Keratinocyte (primary cell): ENCODE measurements at regions not wholly inside any gene's neighbourhood (a gene's known extent, or its start where the extent isn't known, plus 50 kb on each side); places are given as distances from the start of the nearest gene placed in this dataset.

Source experiments
- DNase-seq: peaks from one replicate; pipeline ENCODE4 v3.0.0-alpha.2; 2011; ENCODE audit warnings: low read depth, missing footprints, low spot score
- FAIRE-seq: peaks from 2 replicates; lab custom pipeline; 2011; peaks lifted over from hg19 to GRCh38; lab: Jason Lieb, UNC
- H2AFZ ChIP-seq: 2 replicates; pipeline ENCODE4 v1.6.0; 2012; ENCODE audit warnings: low read length, control low read depth, inconsistent platforms; ENCODE audit not compliant: control insufficient read depth
- H3K27ac ChIP-seq: 2 replicates; pipeline ENCODE4 v1.5.1; 2011; ENCODE audit warnings: low read length; ENCODE audit not compliant: control insufficient read depth, insufficient read depth
- H3K27me3 ChIP-seq: 3 replicates; pipeline ENCODE4 v1.6.0; 2011; ENCODE audit warnings: low read length; ENCODE audit not compliant: control insufficient read depth, insufficient read depth; ENCODE audit errors: extremely low read depth
- H3K36me3 ChIP-seq, 2 experiments: 2 replicates in 1 of 2; 3 replicates in 1 of 2; pipeline ENCODE4 v1.5.1; 2011; ENCODE audit warnings: low read length in 2 of 2, mild to moderate bottlenecking in 1 of 2; ENCODE audit not compliant: control insufficient read depth in 2 of 2, insufficient read depth in 2 of 2; ENCODE audit errors: extremely low read depth in 1 of 2
- H3K4me1 ChIP-seq: 3 replicates; pipeline ENCODE4 v1.5.1; 2011; ENCODE audit warnings: low read length; ENCODE audit not compliant: control insufficient read depth, insufficient read depth; ENCODE audit errors: extremely low read depth
- H3K4me2 ChIP-seq: 3 replicates; pipeline ENCODE4 v1.6.0; 2011; ENCODE audit warnings: low read depth, low read length; ENCODE audit not compliant: control insufficient read depth, insufficient read depth; ENCODE audit errors: extremely low read depth
- H3K4me3 ChIP-seq, 3 experiments: fragments of 200-600 bp in 1 of 3; sonication (generic) in 1 of 3; 2 replicates in 2 of 3; 3 replicates in 1 of 3; pipeline ENCODE4 v1.5.1; 2011 to 2016; ENCODE audit warnings: low read length in 3 of 3, mild to moderate bottlenecking in 3 of 3, control low read depth in 2 of 3, inconsistent platforms in 1 of 3, low read depth in 1 of 3, mixed read lengths in 1 of 3, mixed run types in 1 of 3, moderate library complexity in 1 of 3; ENCODE audit not compliant: control insufficient read depth in 2 of 3, insufficient read depth in 2 of 3; ENCODE audit errors: extremely low read depth in 1 of 3
- H3K79me2 ChIP-seq: 2 replicates; pipeline ENCODE4 v1.6.0; 2012; ENCODE audit warnings: low read length; ENCODE audit not compliant: control insufficient read depth, insufficient read depth
- H3K9ac ChIP-seq: 3 replicates; pipeline ENCODE4 v1.6.0; 2011; ENCODE audit warnings: low read length; ENCODE audit not compliant: control insufficient read depth, insufficient read depth; ENCODE audit errors: extremely low read depth
- H3K9me1 ChIP-seq: 3 replicates; pipeline ENCODE4 v1.6.0; 2011; ENCODE audit warnings: low read length; ENCODE audit not compliant: control insufficient read depth, insufficient read depth; ENCODE audit errors: extremely low read depth
- H3K9me3 ChIP-seq: 2 replicates; pipeline ENCODE4 v1.5.1; 2012; ENCODE audit warnings: low read depth, low read length; ENCODE audit not compliant: control insufficient read depth
- H4K20me1 ChIP-seq: 3 replicates; pipeline ENCODE4 v1.6.0; 2011; ENCODE audit warnings: low read length; ENCODE audit not compliant: control insufficient read depth, insufficient read depth; ENCODE audit errors: extremely low read depth
- EZH2 ChIP-seq: IDR thresholded peaks from one replicate; pipeline ENCODE4 v1.6.1; 2012; ENCODE audit warnings: inconsistent platforms, mild to moderate bottlenecking, low read length, moderate library complexity
- dilution Hi-C: fragments of 300-500 bp; cut with MboI; formaldehyde crosslinking; loops from one replicate; pipeline ENCODE4 v1.7.0; 2020; ENCODE audit warnings: low sequenced_read_pairs; ENCODE audit not compliant: extremely low pct_ligation_motif_present
- TF ChIP-seq, protein P1 (sequence below), 3 experiments: IDR thresholded peaks in 1 of 3; conservative IDR thresholded peaks in 1 of 3; optimal IDR thresholded peaks in 1 of 3; 2 replicates in 2 of 3; 3 replicates in 1 of 3; pipeline versions ENCODE3 to v1.5.1; 2011; ENCODE audit warnings: low read length in 3 of 3, mild to moderate bottlenecking in 3 of 3, moderate library complexity in 2 of 3, control low read depth in 1 of 3, inconsistent platforms in 1 of 3; ENCODE audit not compliant: insufficient read depth in 2 of 3; ENCODE audit errors: extremely low read depth in 1 of 3

- H2AFZ ChIP-seq: no peak overlapping the region
- DNase-seq (no peak), FAIRE-seq (no peak)
- H4K20me1 ChIP-seq: no peaks in the 10 kb centered on the region
- no peaks in the 10 kb centered on the region for H3K4me1 ChIP-seq
- H3K9me1 ChIP-seq: no peaks in the 10 kb centered on the region
- H3K27me3 ChIP-seq: no peaks in the 10 kb centered on the region
- H3K79me2 ChIP-seq: no peaks in the 10 kb centered on the region
- TF ChIP-seq, protein P1, sequence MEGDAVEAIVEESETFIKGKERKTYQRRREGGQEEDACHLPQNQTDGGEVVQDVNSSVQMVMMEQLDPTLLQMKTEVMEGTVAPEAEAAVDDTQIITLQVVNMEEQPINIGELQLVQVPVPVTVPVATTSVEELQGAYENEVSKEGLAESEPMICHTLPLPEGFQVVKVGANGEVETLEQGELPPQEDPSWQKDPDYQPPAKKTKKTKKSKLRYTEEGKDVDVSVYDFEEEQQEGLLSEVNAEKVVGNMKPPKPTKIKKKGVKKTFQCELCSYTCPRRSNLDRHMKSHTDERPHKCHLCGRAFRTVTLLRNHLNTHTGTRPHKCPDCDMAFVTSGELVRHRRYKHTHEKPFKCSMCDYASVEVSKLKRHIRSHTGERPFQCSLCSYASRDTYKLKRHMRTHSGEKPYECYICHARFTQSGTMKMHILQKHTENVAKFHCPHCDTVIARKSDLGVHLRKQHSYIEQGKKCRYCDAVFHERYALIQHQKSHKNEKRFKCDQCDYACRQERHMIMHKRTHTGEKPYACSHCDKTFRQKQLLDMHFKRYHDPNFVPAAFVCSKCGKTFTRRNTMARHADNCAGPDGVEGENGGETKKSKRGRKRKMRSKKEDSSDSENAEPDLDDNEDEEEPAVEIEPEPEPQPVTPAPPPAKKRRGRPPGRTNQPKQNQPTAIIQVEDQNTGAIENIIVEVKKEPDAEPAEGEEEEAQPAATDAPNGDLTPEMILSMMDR (optimal IDR thresholded peaks at IDR 0.05 in 1 of 3, IDR thresholded peaks at IDR 0.05 in 1 of 3, conservative IDR thresholded peaks at IDR 0.05 in 1 of 3; ENCODE audit: extremely low read depth in 1 of 3, insufficient read depth in 2 of 3, low read length in 3 of 3): no peak
- no peak for TF ChIP-seq EZH2
- no peak overlapping the region for H3K9ac ChIP-seq
- peaks cover 3% of the 10 kb centered on the region for H3K9me3 ChIP-seq
- no peaks in the 10 kb centered on the region for H3K36me3 ChIP-seq
- dilution Hi-C loops: no loop called here
- no peak overlapping the region for H3K4me3 ChIP-seq
- no peak overlapping the region for H3K27ac ChIP-seq
- H3K4me2 ChIP-seq: no peak overlapping the region
Observed at GRCh38 chr11:133654630-133655212, 122.4 kb upstream of the OPCML start.

GRCh38 chr11:133653336-133653735, 121.0 kb upstream of the OPCML start:
- Histone ChIP-seq H4K20me1 (no peaks in the 10 kb centered on the region), H3K9ac (no peak overlapping the region), H3K4me3 (no peak overlapping the region), H3K36me3 (no peaks in the 10 kb centered on the region), H3K27ac (no peak overlapping the region), H3K4me1 (no peaks in the 10 kb centered on the region), H3K9me1 (no peaks in the 10 kb centered on the region), H3K4me2 (no peak overlapping the region), H3K27me3 (no peaks in the 10 kb centered on the region), H2AFZ (no peak overlapping the region), H3K9me3 (peaks cover 3% of the 10 kb centered on the region), H3K79me2 (no peaks in the 10 kb centered on the region)
- DNase-seq: no peak
- dilution Hi-C loops: no loop called here
- TF ChIP-seq, protein P1 (optimal IDR thresholded peaks at IDR 0.05 in 1 of 3, IDR thresholded peaks at IDR 0.05 in 1 of 3, conservative IDR thresholded peaks at IDR 0.05 in 1 of 3; ENCODE audit: extremely low read depth in 1 of 3, insufficient read depth in 2 of 3, low read length in 3 of 3): no peak
- TF ChIP-seq EZH2: no peak
- FAIRE-seq: no peak
